ENCODE measurements at regions not wholly inside any gene's neighbourhood (a gene's known extent, or its start where the extent isn't known, plus 50 kb on each side); places are given as distances from the start of the nearest gene placed in this dataset.

DNA sequence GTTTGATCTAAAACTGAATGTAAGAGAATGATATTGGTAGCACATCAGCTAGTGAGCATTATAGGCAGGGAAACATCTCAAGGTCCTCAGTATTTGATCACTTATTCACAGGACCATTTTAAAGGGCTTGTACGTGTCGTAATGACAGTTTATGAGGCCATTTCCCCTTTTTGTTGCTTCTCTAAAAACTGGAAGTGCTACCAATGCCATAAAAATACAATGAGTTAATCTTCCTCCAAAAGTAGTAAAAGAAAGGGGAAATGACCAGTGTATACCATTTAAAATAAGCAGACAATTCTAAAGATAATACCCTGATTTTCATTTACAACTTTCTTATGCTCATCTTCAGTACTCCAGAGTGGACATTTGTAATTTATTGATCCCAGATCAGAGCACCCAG, 285.8 kb upstream of the PCSK5 start:
- TF ChIP-seq, protein P1, sequence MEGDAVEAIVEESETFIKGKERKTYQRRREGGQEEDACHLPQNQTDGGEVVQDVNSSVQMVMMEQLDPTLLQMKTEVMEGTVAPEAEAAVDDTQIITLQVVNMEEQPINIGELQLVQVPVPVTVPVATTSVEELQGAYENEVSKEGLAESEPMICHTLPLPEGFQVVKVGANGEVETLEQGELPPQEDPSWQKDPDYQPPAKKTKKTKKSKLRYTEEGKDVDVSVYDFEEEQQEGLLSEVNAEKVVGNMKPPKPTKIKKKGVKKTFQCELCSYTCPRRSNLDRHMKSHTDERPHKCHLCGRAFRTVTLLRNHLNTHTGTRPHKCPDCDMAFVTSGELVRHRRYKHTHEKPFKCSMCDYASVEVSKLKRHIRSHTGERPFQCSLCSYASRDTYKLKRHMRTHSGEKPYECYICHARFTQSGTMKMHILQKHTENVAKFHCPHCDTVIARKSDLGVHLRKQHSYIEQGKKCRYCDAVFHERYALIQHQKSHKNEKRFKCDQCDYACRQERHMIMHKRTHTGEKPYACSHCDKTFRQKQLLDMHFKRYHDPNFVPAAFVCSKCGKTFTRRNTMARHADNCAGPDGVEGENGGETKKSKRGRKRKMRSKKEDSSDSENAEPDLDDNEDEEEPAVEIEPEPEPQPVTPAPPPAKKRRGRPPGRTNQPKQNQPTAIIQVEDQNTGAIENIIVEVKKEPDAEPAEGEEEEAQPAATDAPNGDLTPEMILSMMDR (IDR thresholded peaks at IDR 0.05; ENCODE audit: borderline replicate concordance, insufficient read depth, low read depth, low read length) = no peak
- no peak overlapping the region for H3K4me3 ChIP-seq (ENCODE audit: low read depth, low read length)

GRCh38 chr9:75607521-75607920, 283.0 kb upstream of the PCSK5 start:
- TF ChIP-seq, protein P1 (IDR thresholded peaks at IDR 0.05; ENCODE audit: borderline replicate concordance, insufficient read depth, low read depth, low read length) = no peak
- H3K4me3 ChIP-seq (ENCODE audit: low read depth, low read length) = no peak overlapping the region

DNA sequence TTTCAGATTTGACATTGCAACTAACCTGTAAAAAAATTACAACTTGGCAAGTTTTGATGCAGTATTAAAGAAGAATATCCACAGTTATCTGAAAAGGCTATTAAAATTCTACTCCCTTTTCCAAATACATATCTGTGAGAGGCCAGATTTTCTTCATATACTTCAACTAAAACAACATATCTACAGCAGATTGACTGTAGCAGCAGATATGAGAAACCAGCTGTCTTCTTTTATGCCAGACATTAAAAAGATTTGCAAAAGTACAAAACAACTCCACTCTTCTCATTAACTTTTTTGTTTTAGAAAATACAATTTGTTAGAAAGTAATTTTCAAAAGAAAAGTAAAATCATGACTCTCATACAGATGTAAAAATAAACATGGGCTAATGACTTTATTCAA, 281.1 kb upstream of the PCSK5 start:
- TF ChIP-seq, protein P1 (IDR thresholded peaks at IDR 0.05; ENCODE audit: borderline replicate concordance, insufficient read depth, low read depth, low read length) = no peak
- H3K4me3 ChIP-seq (ENCODE audit: low read depth, low read length) = no peak overlapping the region

DNA sequence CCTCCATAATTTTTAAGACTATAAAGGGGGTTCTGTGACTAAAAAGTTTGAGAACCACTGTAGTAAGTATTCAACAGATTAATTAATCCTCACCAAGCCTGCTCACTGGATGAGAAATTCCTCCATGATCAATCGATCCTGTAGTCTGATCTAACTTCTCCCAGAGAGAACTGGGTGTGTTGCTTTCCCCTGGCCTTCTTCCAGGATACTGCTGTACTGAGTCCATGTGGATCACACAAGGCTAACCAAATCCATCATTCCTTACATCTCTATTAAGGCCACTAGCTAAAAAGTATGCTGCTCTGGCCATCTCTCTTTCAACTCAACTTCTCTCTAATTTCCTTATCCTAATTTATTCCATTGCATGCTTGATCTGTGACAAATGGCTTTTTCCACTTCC, 280.2 kb upstream of the PCSK5 start:
- TF ChIP-seq, protein P1 (IDR thresholded peaks at IDR 0.05; ENCODE audit: borderline replicate concordance, insufficient read depth, low read depth, low read length) = no peak
- H3K4me3 ChIP-seq (ENCODE audit: low read depth, low read length) = no peak overlapping the region

GRCh38 chr9:75612205-75612604, 278.3 kb upstream of the PCSK5 start:
- TF ChIP-seq, protein P1 (IDR thresholded peaks at IDR 0.05; ENCODE audit: borderline replicate concordance, insufficient read depth, low read depth, low read length) = no peak
- H3K4me3 ChIP-seq (ENCODE audit: low read depth, low read length) = no peak overlapping the region

GRCh38 chr9:75612754-75613153, 277.7 kb upstream of the PCSK5 start:
- TF ChIP-seq, protein P1 (IDR thresholded peaks at IDR 0.05; ENCODE audit: borderline replicate concordance, insufficient read depth, low read depth, low read length) = no peak
- H3K4me3 ChIP-seq (ENCODE audit: low read depth, low read length) = no peak overlapping the region

GRCh38 chr9:75615284-75615683, 275.2 kb upstream of the PCSK5 start:
- H3K4me3 ChIP-seq (ENCODE audit: low read depth, low read length) = no peak overlapping the region
- TF ChIP-seq, protein P1 (IDR thresholded peaks at IDR 0.05; ENCODE audit: borderline replicate concordance, insufficient read depth, low read depth, low read length) = no peak

All from GM12875 (cell line).